SK-N-SH (cell line): ENCODE measurements at regions not wholly inside any gene's neighbourhood (a gene's known extent, or its start where the extent isn't known, plus 50 kb on each side); places are given as distances from the start of the nearest gene placed in this dataset.

Source experiments
- CTCF ChIA-PET: fragments of 300-600, 350-600 bp; formaldehyde crosslinking; extraction: SDS; loops from one replicate; lab custom pipeline; 2021; lab: Yijun Ruan, JAX
- POLR2A ChIA-PET: fragments of 350-600 bp; sonication (Branson Sonifier 250); formaldehyde crosslinking; extraction: SDS; loops from one replicate; lab custom pipeline; 2020; ENCODE audit warnings: antibody characterized with exemption, inconsistent platforms; lab: Yijun Ruan, JAX
- DNase-seq: peaks from one replicate; pipeline ENCODE4 v3.0.0; 2012
- H2AFZ ChIP-seq: fragments of 200-600 bp; sonication (generic); 2 replicates; pipeline ENCODE4 v1.8.1; 2016; ENCODE audit warnings: antibody characterized with exemption, mild to moderate bottlenecking, low read depth
- H3F3A ChIP-seq: fragments of 200-600 bp; sonication (generic); replicated peaks from 2 replicates; pipeline ENCODE3; 2016; ENCODE audit warnings: antibody characterized with exemption, mild to moderate bottlenecking; ENCODE audit not compliant: insufficient read depth
- H3K27ac ChIP-seq, 2 experiments: fragments of 200-500 bp in 1 of 2; fragments of 200-600 bp in 1 of 2; sonication (Bioruptor generic) in 1 of 2; sonication (generic), shearing (Covaris generic) in 1 of 2; 2 replicates each; pipeline versions ENCODE4 v1.5.1 to v1.6.1; 2014 to 2016; ENCODE audit warnings: low read depth in 2 of 2, inconsistent platforms in 1 of 2, low read length in 1 of 2, mild to moderate bottlenecking in 1 of 2, mixed read lengths in 1 of 2
- H3K27me3 ChIP-seq: fragments of 200-600 bp; sonication (generic), shearing (Covaris generic); 2 replicates; pipeline ENCODE4 v1.6.1; 2016; ENCODE audit warnings: mixed run types; ENCODE audit not compliant: insufficient read depth
- H3K36me3 ChIP-seq, 2 experiments: fragments of 200-500 bp in 1 of 2; fragments of 200-600 bp in 1 of 2; sonication (Bioruptor generic) in 1 of 2; sonication (generic) in 1 of 2; replicated peaks in 1 of 2; 2 replicates each; pipeline versions ENCODE3 to v1.5.1; 2014 to 2016; ENCODE audit warnings: low read length in 1 of 2, mild to moderate bottlenecking in 1 of 2; ENCODE audit not compliant: insufficient read depth in 2 of 2, control insufficient read depth in 1 of 2
- H3K4me1 ChIP-seq, 2 experiments: fragments of 200-500 bp in 1 of 2; fragments of 200-600 bp in 1 of 2; sonication (Bioruptor generic) in 1 of 2; sonication (generic), shearing (Covaris generic) in 1 of 2; 2 replicates each; pipeline versions ENCODE4 v1.5.1 to v1.6.1; 2014 to 2016; ENCODE audit warnings: low read depth in 1 of 2, low read length in 1 of 2, mixed run types in 1 of 2; ENCODE audit not compliant: insufficient read depth in 2 of 2, control insufficient read depth in 1 of 2
- H3K4me2 ChIP-seq: fragments of 200-600 bp; sonication (generic), shearing (Covaris generic); 2 replicates; pipeline ENCODE4 v1.6.1; 2017; ENCODE audit warnings: mixed run types
- H3K4me3 ChIP-seq, 2 experiments: fragments of 200-500 bp in 1 of 2; fragments of 200-600 bp in 1 of 2; sonication (Bioruptor generic) in 1 of 2; sonication (generic), shearing (Covaris generic) in 1 of 2; 2 replicates each; pipeline versions ENCODE4 v1.5.1 to v1.8.1; 2014 to 2016; ENCODE audit warnings: low read depth in 2 of 2, inconsistent platforms in 1 of 2, low read length in 1 of 2, mild to moderate bottlenecking in 1 of 2, mixed read lengths in 1 of 2, moderate library complexity in 1 of 2
- H3K79me2 ChIP-seq: fragments of 200-600 bp; sonication (generic); 2 replicates; pipeline ENCODE4 v1.8.1; 2017; ENCODE audit warnings: mild to moderate bottlenecking; ENCODE audit not compliant: insufficient read depth
- H3K9ac ChIP-seq: fragments of 200-600 bp; sonication (generic); 2 replicates; pipeline ENCODE4 v1.6.1; 2017; ENCODE audit warnings: mixed run types
- H3K9me2 ChIP-seq: fragments of 200-600 bp; sonication (generic); 2 replicates; pipeline ENCODE4 v1.6.1; 2017; ENCODE audit warnings: mixed run types
- H3K9me3 ChIP-seq: fragments of 200-600 bp; sonication (generic); 2 replicates; pipeline ENCODE4 v1.6.1; 2017; ENCODE audit warnings: mixed run types, mild to moderate bottlenecking, moderate library complexity
- H4K20me1 ChIP-seq: fragments of 200-600 bp; sonication (generic); 2 replicates; pipeline ENCODE4 v1.6.1; 2017; ENCODE audit warnings: mild to moderate bottlenecking, mixed run types; ENCODE audit not compliant: insufficient read depth
- EP300 ChIP-seq, 2 experiments: IDR thresholded peaks; 2 replicates each; pipeline versions ENCODE4 v1.4.0 to v1.6.1; 2012; ENCODE audit warnings: borderline replicate concordance in 1 of 2, low read depth in 1 of 2, low read length in 1 of 2
- GABPA ChIP-seq: IDR thresholded peaks from 2 replicates; pipeline ENCODE4 v1.4.0; 2012; ENCODE audit warnings: low read depth, mild to moderate bottlenecking
- GATA2 ChIP-seq: sonication (generic); formaldehyde crosslinking; IDR thresholded peaks from 2 replicates; pipeline ENCODE4 v1.5.0; 2020; ENCODE audit warnings: mild to moderate bottlenecking, missing genetic modification reagents
- IRF3 ChIP-seq: fragments of 150-350 bp; IDR thresholded peaks from 2 replicates; pipeline ENCODE4 v1.6.1; 2016; ENCODE audit warnings: mild to moderate bottlenecking, low read depth, low read length
- JUND ChIP-seq: IDR thresholded peaks from 2 replicates; pipeline ENCODE4 v1.4.0; 2012
- MEF2A ChIP-seq: IDR thresholded peaks from 2 replicates; pipeline ENCODE4 v1.4.0; 2012; ENCODE audit warnings: low read depth, borderline replicate concordance
- MXI1 ChIP-seq: IDR thresholded peaks from 2 replicates; pipeline ENCODE4 v1.6.1; 2012; ENCODE audit warnings: mild to moderate bottlenecking, low read depth, low read length, improper control_type of control experiment
- NRF1 ChIP-seq: IDR thresholded peaks from 2 replicates; pipeline ENCODE4 v1.6.1; 2012; ENCODE audit warnings: low read depth, mild to moderate bottlenecking, low read length
- POLR2AphosphoS5 ChIP-seq: IDR thresholded peaks from 2 replicates; pipeline ENCODE4 v1.6.1; 2012; ENCODE audit warnings: low read depth, low read length
- RAD21 ChIP-seq: IDR thresholded peaks from 2 replicates; pipeline ENCODE4 v1.6.1; 2012; ENCODE audit warnings: mild to moderate bottlenecking, low read length
- REST ChIP-seq: IDR thresholded peaks from 2 replicates; pipeline ENCODE4 v1.6.1; 2012; ENCODE audit warnings: mild to moderate bottlenecking, low read depth, low read length, moderate library complexity
- RXRA ChIP-seq: IDR thresholded peaks from 2 replicates; pipeline ENCODE4 v1.4.0; 2012; ENCODE audit warnings: low read depth, mild to moderate bottlenecking, borderline replicate concordance
- TAF1 ChIP-seq: IDR thresholded peaks from 2 replicates; pipeline ENCODE4 v1.6.1; 2012; ENCODE audit warnings: low read depth, mild to moderate bottlenecking, low read length, moderate library complexity, borderline replicate concordance
- TEAD4 ChIP-seq: IDR thresholded peaks from 2 replicates; pipeline ENCODE4 v1.4.0; 2012; ENCODE audit warnings: mild to moderate bottlenecking, borderline replicate concordance; ENCODE audit not compliant: insufficient read depth
- ZBTB33 ChIP-seq: IDR thresholded peaks from 2 replicates; pipeline ENCODE4 v1.4.0; 2012; ENCODE audit warnings: low read depth, borderline replicate concordance
- WGBS: methylation state at CpG from one replicate; pipeline ENCODE4 v1.1.6; 2017; ENCODE audit warnings: low lambda C conversion rate; 5-methylcytosine and 5-hydroxymethylcytosine counted together

- DNase-seq = no peak
- TF ChIP-seq TAF1 (no peak), GABPA (no peak), POLR2AphosphoS5 (no peak), RXRA (no peak), MEF2A (no peak), NRF1 (no peak), RAD21 (no peak), REST (no peak), TEAD4 (no peak), ZBTB33 (no peak), EP300 (IDR thresholded peaks at IDR 0.05; ENCODE audit: borderline replicate concordance in 1 of 2, low read depth in 1 of 2, low read length in 1 of 2) (no peak), IRF3 (no peak), JUND (no peak), GATA2 (no peak), MXI1 (no peak)
- Histone ChIP-seq H3K9me2 (no peaks in the 10 kb centered on the region), H2AFZ (no peak overlapping the region), H3K79me2 (no peaks in the 10 kb centered on the region), H3K9ac (no peak overlapping the region), H3K36me3 (no peaks in the 10 kb centered on the region), H3K27me3 (no peaks in the 10 kb centered on the region), H3K4me1 (no peaks in the 10 kb centered on the region; a peak in 1 of 4 replicates), H4K20me1 (no peaks in the 10 kb centered on the region), H3K9me3 (no peaks in the 10 kb centered on the region), H3K27ac (no peak overlapping the region), H3K4me2 (no peak overlapping the region), H3K4me3 (no peak overlapping the region), H3F3A (no peaks in the 10 kb centered on the region)
- 53% methylated on average over 2 of the region's 2 CpGs for WGBS
- ChIA-PET POLR2A (no interaction called here), CTCF (no interaction called here)
These were observed 616.9 kb downstream of the AJAP1 start for GRCh38 chr1:5271264-5271663.
